ENCODE measurements at regions not wholly inside any gene's neighbourhood (a gene's known extent, or its start where the extent isn't known, plus 50 kb on each side); places are given as distances from the start of the nearest gene placed in this dataset.

DNA sequence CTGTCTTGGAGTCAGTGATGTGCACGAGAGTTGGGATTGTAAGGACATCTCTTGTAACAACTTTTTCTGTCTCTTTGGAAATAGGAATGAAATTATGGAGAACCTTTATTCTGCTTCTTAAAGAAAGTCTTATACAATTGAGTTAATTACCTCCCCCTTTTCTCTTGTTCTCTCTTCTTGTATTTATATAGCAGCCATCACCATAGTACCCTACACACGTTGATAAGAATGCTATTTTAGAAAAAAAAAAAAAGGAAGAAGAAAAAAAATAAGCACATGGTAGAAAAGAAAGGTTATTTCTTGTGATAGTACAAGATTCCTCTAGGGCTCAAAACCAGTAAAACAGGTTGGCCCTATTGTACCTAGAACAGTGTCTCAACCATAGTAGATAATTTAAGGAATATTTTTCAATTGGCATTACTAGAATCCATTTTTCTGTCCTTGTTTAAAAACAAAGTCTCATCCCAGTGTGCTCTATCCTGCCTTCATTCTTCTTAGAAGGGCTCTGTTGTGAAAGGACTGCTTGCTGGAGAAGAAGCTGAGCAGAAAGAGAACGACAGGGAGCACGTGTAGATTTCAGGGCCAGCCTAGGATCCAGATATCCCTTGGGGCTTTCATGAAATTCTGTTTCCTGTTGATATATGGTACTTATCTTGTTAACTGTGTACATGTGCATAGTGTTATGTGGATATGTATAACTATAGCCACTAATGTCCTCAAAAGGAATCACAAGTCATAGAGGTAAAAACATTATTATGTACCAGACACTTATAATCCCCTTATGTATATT is 392.3 kb upstream of the MEF2C start:
- in situ Hi-C loops (cut with HindIII; ENCODE audit: low pct_unique_long_range_greater_than_20kb, low sequenced_read_pairs) = no loop called here

DNA sequence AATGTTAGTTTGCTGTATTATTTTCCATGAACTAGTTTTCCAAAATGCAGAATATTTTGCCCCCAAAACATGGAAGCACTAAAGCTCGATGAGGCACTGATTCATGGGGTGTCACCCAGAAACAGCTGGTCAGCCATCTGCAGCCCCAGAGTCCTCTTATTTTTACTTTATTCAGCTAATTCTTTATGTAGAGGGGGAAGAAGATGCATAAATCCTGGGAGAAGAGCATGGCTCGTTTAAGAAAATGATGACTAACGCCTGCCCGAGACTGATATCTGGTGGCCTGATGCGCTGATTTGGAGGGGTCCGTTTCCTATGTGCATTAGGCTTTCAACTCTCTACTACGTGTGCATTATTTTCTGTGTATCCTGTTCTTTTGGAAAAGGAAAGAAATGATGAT is 390.3 kb upstream of the MEF2C start:
- in situ Hi-C loops (cut with HindIII; ENCODE audit: low pct_unique_long_range_greater_than_20kb, low sequenced_read_pairs) = no loop called here
- no peak for DNase-seq (ENCODE audit: low read depth, low spot score)

More for the DNA sequence above, 392.3 kb upstream of the MEF2C start:
- no peak for DNase-seq (ENCODE audit: low read depth, low spot score)

DNA sequence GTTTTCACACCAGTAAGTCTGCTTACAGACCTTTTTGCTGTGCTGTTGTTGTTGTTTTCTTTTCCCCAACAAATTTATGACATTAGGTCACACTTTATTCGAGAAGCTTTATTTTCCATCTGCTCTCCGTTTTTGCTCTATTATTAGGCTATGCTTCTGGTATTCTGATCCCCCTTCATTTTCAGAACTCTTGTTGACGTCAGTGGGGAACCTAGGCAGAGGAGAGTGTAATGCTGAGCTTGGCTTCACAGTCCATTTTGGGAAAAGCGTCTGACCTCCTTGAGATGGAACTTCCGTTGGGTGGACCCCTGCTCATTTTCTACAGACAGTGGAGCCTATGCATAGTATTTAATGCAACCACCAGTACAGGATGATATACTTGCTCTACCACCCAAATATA is 387.9 kb upstream of the MEF2C start:
- in situ Hi-C loops (cut with HindIII; ENCODE audit: low pct_unique_long_range_greater_than_20kb, low sequenced_read_pairs) = no loop called here

DNA sequence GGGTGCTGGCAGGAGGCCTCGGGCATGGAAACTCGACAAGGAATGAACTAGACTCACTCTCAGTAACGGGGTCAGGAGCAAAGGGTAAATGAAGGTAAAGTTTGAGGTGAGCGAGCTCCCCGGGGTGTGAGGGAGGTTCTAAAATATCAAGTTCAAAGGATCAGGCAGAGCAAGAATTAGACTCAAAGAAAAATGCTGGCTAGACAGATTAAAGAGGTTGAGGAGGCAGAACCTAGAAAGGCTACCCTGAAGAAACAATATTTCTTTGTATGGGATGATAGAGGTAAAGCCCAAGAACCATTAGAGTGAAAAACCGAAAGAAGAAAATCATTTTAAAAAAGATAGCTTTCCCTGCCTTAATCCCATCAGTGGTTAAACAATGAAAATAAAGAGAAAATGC is 386.7 kb upstream of the MEF2C start:
- DNase-seq (ENCODE audit: low read depth, low spot score) = no peak
- in situ Hi-C loops (cut with HindIII; ENCODE audit: low pct_unique_long_range_greater_than_20kb, low sequenced_read_pairs) = no loop called here

More for the DNA sequence above, 387.9 kb upstream of the MEF2C start:
- DNase-seq (ENCODE audit: low read depth, low spot score) = no peak

DNA sequence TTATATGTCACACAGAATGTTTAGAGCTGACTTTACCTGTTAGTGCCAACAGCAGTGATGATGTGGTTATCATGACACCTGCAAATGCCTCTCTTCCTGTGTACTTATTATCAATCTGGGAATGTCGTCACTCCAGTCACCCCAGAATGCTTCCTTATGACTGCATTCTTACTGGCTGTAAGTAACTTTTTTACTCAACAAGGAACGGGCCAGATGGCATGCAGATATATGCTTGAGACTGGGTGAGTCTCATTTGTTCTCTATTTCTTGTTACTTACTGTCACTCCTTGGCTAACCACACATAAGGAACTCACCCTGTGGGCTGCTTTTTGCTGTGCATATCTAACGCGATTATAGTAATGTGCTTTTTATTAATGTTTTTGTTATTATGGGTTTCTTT is 385.5 kb upstream of the MEF2C start:
- DNase-seq (ENCODE audit: low read depth, low spot score) = no peak
- in situ Hi-C loops (cut with HindIII; ENCODE audit: low pct_unique_long_range_greater_than_20kb, low sequenced_read_pairs) = no loop called here

DNA sequence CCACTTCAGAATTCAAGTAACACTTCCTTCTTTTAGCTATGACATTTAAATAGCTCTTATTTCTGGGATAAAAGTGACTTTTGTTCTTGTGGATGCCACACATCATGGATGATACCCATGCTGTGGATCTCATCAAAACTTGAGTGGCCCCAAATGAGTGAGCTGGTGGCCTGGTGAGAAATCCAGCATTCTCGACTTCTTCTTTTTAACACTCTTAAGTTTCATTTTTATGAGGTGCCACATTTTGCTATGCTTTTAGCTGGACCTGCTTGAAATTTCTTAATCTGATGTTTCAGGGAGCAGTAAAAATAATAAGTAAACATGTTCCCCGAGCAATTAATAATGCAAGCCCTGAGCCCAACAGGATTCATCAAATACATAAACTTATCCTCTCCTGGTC is 384.8 kb upstream of the MEF2C start:
- DNase-seq (ENCODE audit: low read depth, low spot score) = no peak
- in situ Hi-C loops (cut with HindIII; ENCODE audit: low pct_unique_long_range_greater_than_20kb, low sequenced_read_pairs) = no loop called here

DNA sequence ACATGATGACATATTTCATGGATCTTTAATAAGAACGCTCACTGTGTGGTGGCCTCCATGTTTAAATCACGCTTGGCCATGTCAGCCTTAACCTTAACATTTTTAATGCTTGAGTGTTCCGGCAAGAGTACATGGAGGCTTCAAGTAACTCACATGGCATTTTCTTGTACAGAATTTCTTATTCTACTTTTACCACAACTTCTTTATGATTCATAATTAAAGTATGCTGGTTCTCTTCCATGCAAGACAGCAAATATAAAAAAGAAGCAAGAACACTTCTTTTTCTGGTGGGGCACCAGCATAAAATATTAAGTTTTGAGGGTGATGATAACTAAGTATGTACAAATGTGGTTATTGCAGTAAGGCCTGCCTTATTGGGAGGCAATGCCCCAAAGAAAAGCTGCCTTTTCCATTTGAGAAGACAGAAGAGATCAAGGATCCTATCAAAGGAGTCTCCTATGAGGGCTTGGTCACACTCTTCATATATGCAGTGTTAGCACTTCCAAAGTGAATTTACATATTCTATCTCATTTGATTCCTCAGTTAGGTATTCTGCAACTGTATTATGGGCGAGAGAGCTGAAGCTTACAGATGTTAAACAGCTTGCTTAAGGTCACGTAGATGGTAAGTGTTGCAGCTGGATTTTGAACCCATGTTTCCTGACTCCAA is 382.7 kb upstream of the MEF2C start:
- in situ Hi-C loops (cut with HindIII; ENCODE audit: low pct_unique_long_range_greater_than_20kb, low sequenced_read_pairs) = no loop called here
- no peak for DNase-seq (ENCODE audit: low read depth, low spot score)

DNA sequence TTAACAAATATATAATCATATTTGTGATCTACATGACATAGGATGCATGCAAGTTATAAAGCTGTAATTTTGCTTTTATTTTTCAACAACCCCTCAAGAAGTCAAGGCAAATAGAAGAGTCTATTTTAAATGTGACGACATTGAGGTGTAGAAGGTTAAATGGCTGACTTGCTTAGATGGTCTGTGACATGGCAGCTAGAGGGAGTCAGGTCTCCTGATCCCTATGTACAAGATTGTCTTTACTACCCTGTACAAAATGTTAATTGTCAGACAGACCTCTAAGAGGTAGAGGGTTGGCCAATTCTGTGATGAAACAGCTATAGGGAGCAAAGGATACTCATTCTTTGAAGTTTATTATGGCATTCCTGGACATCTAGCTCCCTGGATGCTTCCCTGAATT is 380.9 kb upstream of the MEF2C start:
- in situ Hi-C loops (cut with HindIII; ENCODE audit: low pct_unique_long_range_greater_than_20kb, low sequenced_read_pairs) = no loop called here
- DNase-seq (ENCODE audit: low read depth, low spot score) = no peak

DNA sequence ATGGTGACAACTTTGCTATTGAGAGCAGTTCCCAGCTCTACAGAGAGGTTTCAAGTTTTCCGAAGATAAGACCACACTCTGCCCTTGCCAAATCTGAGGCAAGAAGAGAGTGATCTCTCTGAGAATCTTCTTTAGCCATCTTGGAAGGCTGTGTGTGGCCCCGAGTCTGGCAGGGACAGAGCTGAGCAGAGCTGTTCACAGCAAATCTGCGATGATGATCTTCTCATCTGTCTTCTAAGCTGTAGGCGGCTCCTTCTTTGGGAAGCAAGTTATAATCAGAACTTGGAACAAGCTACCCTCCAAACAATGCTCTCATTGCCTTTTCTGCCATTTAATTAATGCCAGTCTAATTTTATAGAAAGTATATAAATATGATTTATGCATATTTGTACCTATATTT is 379.0 kb upstream of the MEF2C start:
- in situ Hi-C loops (cut with HindIII; ENCODE audit: low pct_unique_long_range_greater_than_20kb, low sequenced_read_pairs) = no loop called here
- DNase-seq (ENCODE audit: low read depth, low spot score) = no peak

DNA sequence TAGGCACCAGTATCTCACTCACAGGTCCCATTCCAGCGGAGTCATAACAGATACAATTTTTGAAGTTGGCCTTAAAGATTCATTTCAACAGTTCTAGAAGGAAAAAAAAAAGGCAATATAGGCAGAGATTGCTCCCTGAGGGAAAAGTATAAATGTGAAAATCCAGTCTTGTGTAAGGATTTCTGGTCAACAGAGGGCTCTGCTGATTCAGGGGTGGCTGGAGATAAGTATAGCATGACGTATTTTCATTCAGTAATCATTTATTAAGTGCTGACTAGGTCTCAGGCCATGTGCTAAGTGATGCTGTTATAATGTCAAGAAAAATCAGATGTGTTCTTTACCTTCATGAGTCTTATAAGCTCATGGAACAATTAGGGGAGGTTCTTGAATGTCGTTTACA is 377.3 kb upstream of the MEF2C start:
- peak; percentile 4 for DNase-seq (ENCODE audit: low read depth, low spot score)
- in situ Hi-C loops (cut with HindIII; ENCODE audit: low pct_unique_long_range_greater_than_20kb, low sequenced_read_pairs) = no loop called here

DNA sequence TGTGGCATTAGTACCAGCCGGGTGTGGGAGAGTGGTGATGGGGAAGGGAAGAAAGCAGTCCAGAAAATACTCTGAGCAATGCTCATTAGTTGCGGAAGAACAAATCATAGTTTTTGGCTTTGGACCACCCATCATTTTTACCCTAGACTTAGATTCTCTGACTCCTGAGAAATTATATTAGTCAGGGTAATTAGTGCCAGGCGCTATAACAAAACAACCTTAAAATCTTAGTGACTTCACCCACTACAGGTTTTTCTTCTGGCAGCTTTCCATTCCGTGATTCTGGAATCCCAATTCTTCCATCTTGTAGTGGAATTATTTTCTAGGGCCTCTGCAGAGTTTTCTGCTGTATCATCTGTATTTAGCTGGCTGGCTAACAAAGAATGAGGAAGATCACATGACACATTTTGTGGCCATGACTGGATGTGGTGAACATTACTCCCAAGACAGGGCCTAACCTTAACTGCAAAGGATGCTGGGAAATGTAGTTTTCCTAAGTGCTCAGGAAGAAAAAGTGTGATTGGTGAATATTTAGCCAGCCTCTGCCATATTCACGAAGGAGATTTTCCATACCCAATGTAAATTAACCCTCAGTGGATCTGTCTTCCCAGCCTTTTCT is 373.0 kb upstream of the MEF2C start:
- peak; percentile 67 for DNase-seq (ENCODE audit: low read depth, low spot score)
- in situ Hi-C loops (cut with HindIII; ENCODE audit: low pct_unique_long_range_greater_than_20kb, low sequenced_read_pairs) = no loop called here

DNA sequence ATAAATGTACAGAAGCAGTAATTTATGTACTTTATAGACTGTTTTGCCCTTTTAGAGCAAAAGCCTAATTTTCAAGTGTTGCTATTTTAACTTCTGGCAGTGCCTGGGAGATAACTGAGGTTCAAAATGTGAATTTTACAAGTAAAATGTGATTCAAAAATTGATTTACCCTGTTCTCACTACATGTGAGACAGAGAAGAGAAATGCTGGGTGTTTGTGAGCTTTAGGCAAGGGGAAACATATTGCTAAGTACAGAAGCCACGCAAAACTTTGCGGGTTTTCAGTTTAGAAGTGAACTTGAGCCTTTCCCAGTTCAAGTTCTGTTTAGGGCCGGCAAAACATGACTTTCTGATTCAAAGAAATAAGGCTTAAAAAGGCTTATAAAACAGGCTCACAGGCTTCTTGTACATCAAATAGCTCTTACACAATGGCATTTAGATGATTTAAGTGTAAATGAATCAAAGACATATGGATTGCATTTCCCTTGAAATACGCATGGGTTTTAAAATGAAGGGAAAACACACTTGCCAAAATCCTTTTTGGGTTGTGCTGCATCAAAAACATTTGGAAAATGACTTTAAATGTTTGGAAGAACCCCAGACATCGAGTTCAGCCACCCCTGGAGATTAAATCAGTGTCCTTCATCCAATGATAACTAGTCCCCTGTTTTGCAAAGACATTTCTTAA is 370.8 kb upstream of the MEF2C start:
- in situ Hi-C loops (cut with HindIII; ENCODE audit: low pct_unique_long_range_greater_than_20kb, low sequenced_read_pairs) = no loop called here
- DNase-seq (ENCODE audit: low read depth, low spot score) = no peak

DNA sequence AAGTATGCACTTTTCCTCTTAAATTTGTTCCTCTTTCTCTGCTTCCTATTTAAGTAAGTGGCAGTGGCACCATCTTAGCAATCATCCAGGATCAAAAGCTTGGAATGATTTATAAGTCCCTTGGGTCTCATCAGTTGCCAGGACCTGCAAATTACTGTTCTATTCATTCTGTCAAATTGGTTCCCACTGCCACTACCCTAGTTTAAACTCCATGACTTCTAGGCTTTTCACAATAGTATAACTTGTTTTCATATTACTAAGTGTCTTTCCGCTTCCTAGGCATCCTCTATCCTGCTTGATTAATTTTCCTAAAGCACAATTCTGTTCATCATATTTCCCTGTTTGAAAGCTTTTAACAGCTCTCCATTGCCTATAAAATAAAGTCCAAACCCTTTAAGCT is 363.9 kb upstream of the MEF2C start:
- in situ Hi-C loops (cut with HindIII; ENCODE audit: low pct_unique_long_range_greater_than_20kb, low sequenced_read_pairs) = no loop called here
- DNase-seq (ENCODE audit: low read depth, low spot score) = no peak

DNA sequence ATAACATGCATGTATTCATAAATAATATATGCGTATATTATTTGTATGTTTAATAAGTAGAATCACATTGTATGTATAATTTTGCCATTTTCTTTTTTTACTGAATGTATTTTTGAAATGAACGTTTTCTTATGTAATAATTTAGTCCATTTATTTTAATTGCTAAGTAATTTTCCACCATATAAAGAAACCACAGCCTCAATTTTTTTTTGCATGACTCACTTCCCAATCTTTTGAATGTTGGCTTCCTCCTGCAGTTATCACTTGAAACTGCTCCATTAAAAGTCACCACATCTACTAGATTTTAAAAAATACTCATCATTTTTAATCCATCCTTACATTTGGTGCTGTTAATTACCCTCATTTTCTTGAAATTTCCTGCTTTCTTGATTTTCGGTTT is 363.3 kb upstream of the MEF2C start:
- in situ Hi-C loops (cut with HindIII; ENCODE audit: low pct_unique_long_range_greater_than_20kb, low sequenced_read_pairs) = no loop called here
- DNase-seq (ENCODE audit: low read depth, low spot score) = no peak

DNA sequence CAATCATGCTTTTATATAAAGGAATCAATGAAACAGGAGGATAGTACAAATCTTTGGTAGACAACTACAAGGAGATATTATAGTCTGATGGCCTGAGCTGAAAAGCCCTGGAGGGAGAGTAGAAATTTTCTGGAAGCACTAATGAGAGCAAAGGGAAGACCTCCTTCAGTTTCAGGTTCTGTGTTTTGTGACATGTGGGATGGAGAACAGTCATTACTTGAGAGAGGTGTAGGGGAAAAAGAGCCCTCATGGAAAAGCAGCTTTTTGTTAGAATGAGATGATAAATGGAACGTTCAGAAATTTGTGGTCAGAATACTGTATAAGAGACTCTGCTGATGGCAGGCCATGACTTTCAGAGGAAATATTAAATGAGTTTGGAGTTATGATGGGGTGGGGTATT is 360.6 kb upstream of the MEF2C start:
- no peak for DNase-seq (ENCODE audit: low read depth, low spot score)
- in situ Hi-C loops (cut with HindIII; ENCODE audit: low pct_unique_long_range_greater_than_20kb, low sequenced_read_pairs) = no loop called here

DNA sequence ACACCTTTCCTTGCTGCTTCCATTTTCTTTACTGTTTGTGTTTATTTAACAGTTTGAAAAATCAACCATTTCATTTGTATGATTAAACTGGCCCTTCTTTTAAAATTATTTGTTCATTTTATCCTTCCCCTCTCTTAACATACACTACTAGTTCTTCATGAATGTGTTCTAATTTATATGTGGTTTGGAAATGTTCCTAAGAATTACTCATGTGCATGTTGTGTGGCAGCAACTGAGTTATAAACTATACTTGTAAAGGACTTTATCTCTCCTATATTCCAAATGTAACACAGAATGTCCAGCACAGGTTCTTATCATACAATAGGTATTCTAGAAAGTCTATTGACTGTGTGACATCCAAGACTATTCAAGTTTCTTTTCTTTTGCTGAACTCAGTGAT is 358.2 kb upstream of the MEF2C start:
- in situ Hi-C loops (cut with HindIII; ENCODE audit: low pct_unique_long_range_greater_than_20kb, low sequenced_read_pairs) = no loop called here
- no peak for DNase-seq (ENCODE audit: low read depth, low spot score)

DNA sequence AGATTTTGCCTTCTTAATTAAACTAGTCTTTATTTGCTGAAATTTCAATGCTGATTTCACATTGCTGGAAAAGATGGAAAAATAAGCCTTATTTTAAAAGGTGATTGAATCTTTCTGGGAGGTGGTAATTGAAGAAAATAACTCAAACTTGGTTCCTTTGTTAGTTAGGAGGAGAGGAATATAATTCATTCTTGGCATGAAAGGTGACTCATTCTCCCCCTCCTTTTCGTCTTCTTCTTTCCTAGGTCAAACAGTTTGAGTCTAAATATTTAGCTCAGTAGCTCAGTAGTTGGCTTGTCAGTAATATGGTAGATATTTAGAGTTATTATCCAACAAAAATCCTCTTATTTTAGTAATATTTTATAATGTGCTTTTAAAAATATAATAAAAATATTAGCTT is 353.9 kb upstream of the MEF2C start:
- no peak for DNase-seq (ENCODE audit: low read depth, low spot score)
- in situ Hi-C loops (cut with HindIII; ENCODE audit: low pct_unique_long_range_greater_than_20kb, low sequenced_read_pairs) = no loop called here

DNA sequence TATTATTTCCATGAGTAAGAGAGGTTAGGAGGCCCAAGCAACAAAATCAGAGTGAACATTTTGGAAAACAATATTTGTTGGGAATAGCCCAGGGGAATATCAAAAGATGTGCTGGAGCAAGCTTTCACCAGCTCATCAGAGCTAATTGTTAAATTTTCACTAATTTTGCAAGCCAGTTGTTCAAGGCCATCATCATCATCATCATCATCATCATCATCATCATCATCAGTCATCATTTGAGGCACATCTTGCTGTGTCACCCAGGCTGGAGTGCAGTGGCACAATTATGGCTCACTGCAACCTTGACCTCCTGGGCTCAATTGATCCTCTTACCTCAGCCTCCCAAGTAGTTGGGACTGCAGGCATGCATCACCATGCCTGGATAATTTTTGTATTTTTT is 350.5 kb upstream of the MEF2C start:
- no peak for DNase-seq (ENCODE audit: low read depth, low spot score)
- in situ Hi-C loops (cut with HindIII; ENCODE audit: low pct_unique_long_range_greater_than_20kb, low sequenced_read_pairs) = no loop called here

All from SK-MEL-5 (cell line).